Tibial nerve (tissue), 3 donors: ENCODE measurements at regions not wholly inside any gene's neighbourhood (a gene's known extent, or its start where the extent isn't known, plus 50 kb on each side); places are given as distances from the start of the nearest gene placed in this dataset.

Experiments
- POLR2A ChIP-seq, 2 donors: fragments of 450-650 bp; IDR thresholded peaks; one replicate each; pipeline ENCODE4 v1.6.1; 2017; ENCODE audit warnings: antibody characterized with exemption in 2 of 2, mild to moderate bottlenecking in 2 of 2, moderate library complexity in 2 of 2
- TF ChIP-seq, protein P1 (sequence below), 5 experiments: fragments of 200-600 bp in 3 of 5; fragments of 450-650 bp in 2 of 5; sonication (generic) in 3 of 5; IDR thresholded peaks; one replicate each; pipeline ENCODE4 v1.5.1; 2016 to 2019; ENCODE audit warnings: antibody characterized with exemption in 5 of 5, mild to moderate bottlenecking in 3 of 5, moderate library complexity in 2 of 5

DNA sequence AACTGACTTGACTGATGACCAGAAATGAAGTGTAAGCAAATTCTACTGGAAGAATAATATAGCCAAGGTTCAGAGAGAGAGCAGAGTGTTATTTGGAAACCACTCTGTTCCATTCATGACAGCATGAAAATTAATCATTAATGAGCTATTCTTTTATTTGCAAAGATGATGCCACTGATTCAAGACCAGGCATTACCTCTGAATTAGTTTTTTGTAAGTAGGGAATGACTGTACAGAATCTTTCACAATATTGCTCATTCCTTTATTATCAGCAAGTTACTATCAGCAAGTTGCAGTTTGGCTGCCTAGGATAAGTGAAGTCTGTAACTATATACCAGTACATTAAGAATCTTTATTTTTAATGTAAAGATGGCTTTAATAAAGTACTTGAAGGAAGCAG lies 75.1 kb upstream of the RGMB start:
- TF ChIP-seq, protein P1, sequence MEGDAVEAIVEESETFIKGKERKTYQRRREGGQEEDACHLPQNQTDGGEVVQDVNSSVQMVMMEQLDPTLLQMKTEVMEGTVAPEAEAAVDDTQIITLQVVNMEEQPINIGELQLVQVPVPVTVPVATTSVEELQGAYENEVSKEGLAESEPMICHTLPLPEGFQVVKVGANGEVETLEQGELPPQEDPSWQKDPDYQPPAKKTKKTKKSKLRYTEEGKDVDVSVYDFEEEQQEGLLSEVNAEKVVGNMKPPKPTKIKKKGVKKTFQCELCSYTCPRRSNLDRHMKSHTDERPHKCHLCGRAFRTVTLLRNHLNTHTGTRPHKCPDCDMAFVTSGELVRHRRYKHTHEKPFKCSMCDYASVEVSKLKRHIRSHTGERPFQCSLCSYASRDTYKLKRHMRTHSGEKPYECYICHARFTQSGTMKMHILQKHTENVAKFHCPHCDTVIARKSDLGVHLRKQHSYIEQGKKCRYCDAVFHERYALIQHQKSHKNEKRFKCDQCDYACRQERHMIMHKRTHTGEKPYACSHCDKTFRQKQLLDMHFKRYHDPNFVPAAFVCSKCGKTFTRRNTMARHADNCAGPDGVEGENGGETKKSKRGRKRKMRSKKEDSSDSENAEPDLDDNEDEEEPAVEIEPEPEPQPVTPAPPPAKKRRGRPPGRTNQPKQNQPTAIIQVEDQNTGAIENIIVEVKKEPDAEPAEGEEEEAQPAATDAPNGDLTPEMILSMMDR (IDR thresholded peaks at IDR 0.05) = no peak
- no peak for TF ChIP-seq POLR2A (IDR thresholded peaks at IDR 0.05)
